A673 (cell line): ENCODE measurements at regions not wholly inside any gene's neighbourhood (a gene's known extent, or its start where the extent isn't known, plus 50 kb on each side); places are given as distances from the start of the nearest gene placed in this dataset.

Source experiments
- CTCF ChIP-seq: fragments of 300-800, 200-600 bp; sonication (generic); conservative IDR thresholded peaks from 2 replicates; pipeline ENCODE4 v1.5.1; 2017; ENCODE audit warnings: low read depth, mild to moderate bottlenecking, antibody characterized with exemption, low read length, moderate library complexity, mixed read lengths
- EZH2 ChIP-seq: fragments of 200-600 bp; sonication (generic); IDR thresholded peaks from 2 replicates; pipeline ENCODE4 v1.6.1; 2017; ENCODE audit warnings: borderline replicate concordance, low read depth, mild to moderate bottlenecking, mixed read lengths, antibody characterized with exemption, low read length; ENCODE audit not compliant: poor library complexity, severe bottlenecking

GRCh38 chr3:102733791-102734563 is 299.2 kb downstream of the ZPLD1 start:
- TF ChIP-seq CTCF = no peak
- no peak for TF ChIP-seq EZH2
